ENCODE measurements at regions not wholly inside any gene's neighbourhood (a gene's known extent, or its start where the extent isn't known, plus 50 kb on each side); places are given as distances from the start of the nearest gene placed in this dataset.

- TF ChIP-seq PURB (CRISPR knock-in tag; IDR thresholded peaks at IDR 0.05; ENCODE audit: low read depth) (no peak), ZNF165 (CRISPR knock-in tag; IDR thresholded peaks at IDR 0.05; ENCODE audit: borderline replicate concordance) (no peak)
Observed at GRCh38 chr6:68032217-68032616, 602.9 kb upstream of the ADGRB3 start (continued).

- FAIRE-seq, result no peak
- CTCF ChIA-PET (ENCODE audit: low intra/inter-chr PET ratio), result no interaction called here
- TF ChIP-seq GTF3C2 (IDR thresholded peaks at IDR 0.05; ENCODE audit: borderline replicate concordance, extremely low read depth, insufficient read length), result no peak
- TF ChIP-seq ZNF121 (CRISPR knock-in tag; conservative IDR thresholded peaks at IDR 0.05), result no peak
- TF ChIP-seq MAFF (IDR thresholded peaks at IDR 0.05; ENCODE audit: low read length), result peak; percentile 32; the same call in 1 of the 2 replicates
- no peak for TF ChIP-seq MEIS2 (IDR thresholded peaks at IDR 0.05; ENCODE audit: partially characterized antibody)
- TF ChIP-seq CC2D1A (IDR thresholded peaks at IDR 0.05), result no peak
- TF ChIP-seq ZFX (CRISPR knock-in tag; IDR thresholded peaks at IDR 0.05), result no peak
- no peak for TF ChIP-seq SRF (CRISPR knock-in tag; IDR thresholded peaks at IDR 0.05)
- no peak for TF ChIP-seq CBFB (CRISPR knock-in tag; IDR thresholded peaks at IDR 0.05)
- TF ChIP-seq ZNF239 (CRISPR knock-in tag; IDR thresholded peaks at IDR 0.05), result no peak
- TF ChIP-seq EGR1 (conservative IDR thresholded peaks at IDR 0.05), result no peak
- TF ChIP-seq ZBTB8A (IDR thresholded peaks at IDR 0.05; ENCODE audit: partially characterized antibody), result no peak
- TF ChIP-seq POLR3A (IDR thresholded peaks at IDR 0.05; ENCODE audit: borderline replicate concordance, extremely low read depth, insufficient read depth, insufficient read length), result no peak
- no peak for TF ChIP-seq SOX6 (IDR thresholded peaks at IDR 0.05)
- no peak for TF ChIP-seq MLX (CRISPR knock-in tag; conservative IDR thresholded peaks at IDR 0.05)
- no peak for TF ChIP-seq TARDBP (IDR thresholded peaks at IDR 0.05)
- TF ChIP-seq CREB5 (CRISPR knock-in tag; IDR thresholded peaks at IDR 0.05), result no peak
Observed at GRCh38 chr6:68031054-68031453, 604.0 kb upstream of the ADGRB3 start.

More at GRCh38 chr6:68031054-68031453, 604.0 kb upstream of the ADGRB3 start:
- Histone ChIP-seq H3K4me3 (no peak overlapping the region), H2AFZ (ENCODE audit: low read depth, low read length) (no peak overlapping the region), H3K4me2 (ENCODE audit: insufficient read depth, low read length) (no peak overlapping the region), H3K4me1 (replicated peaks in 1 of 2; ENCODE audit: control insufficient read depth in 2 of 2, insufficient read depth in 2 of 2, low read length in 2 of 2) (peaks cover 0 to 11% of the 10 kb centered on the region in 2 experiments; a peak in 3 of 5 replicates), H3K27ac (ENCODE audit: extremely low read depth, low read depth, low read length) (no peak overlapping the region), H3K27me3 (ENCODE audit: control insufficient read depth in 2 of 2, insufficient read depth in 2 of 2, low read length in 2 of 2) (no peaks in the 10 kb centered on the region), H3K36me3 (ENCODE audit: control insufficient read depth, insufficient read depth, low read length) (no peaks in the 10 kb centered on the region; the same call in 2 of the 3 replicates), H3K9me3 (replicated peaks; ENCODE audit: control insufficient read depth, insufficient read depth, low read depth, low read length) (peaks cover 10% of the 10 kb centered on the region), H3K9me1 (ENCODE audit: control insufficient read depth, insufficient read depth, low read length) (no peaks in the 10 kb centered on the region), H4K20me1 (replicated peaks; ENCODE audit: control insufficient read depth, insufficient read depth, low read length) (no peaks in the 10 kb centered on the region), H3K79me2 (ENCODE audit: control insufficient read depth, insufficient read depth, low read length) (no peaks in the 10 kb centered on the region), H3K9ac (ENCODE audit: insufficient read depth in 1 of 2, low read depth in 2 of 2, low read length in 2 of 2) (no peak overlapping the region)
- BruUV-seq (replicated peaks), result no TSS peak
- ATAC-seq (no peak), DNase-seq (ENCODE audit: extremely low read depth in 1 of 4, low spot score in 3 of 4) (no peak)
- in situ Hi-C loops (cut with MboI), result no loop called here
- WGBS (ENCODE audit: insufficient coverage, low coverage, missing lambda C conversion rate), result 70% methylated on average over 1 of the region's 1 CpG
- POLR2A ChIA-PET, result no interaction called here
- intact Hi-C loops (cut with micrococcal nuclease), result no loop called here

All from K562 (cell line).